HL-60 (cell line): ENCODE measurements at regions not wholly inside any gene's neighbourhood (a gene's known extent, or its start where the extent isn't known, plus 50 kb on each side); places are given as distances from the start of the nearest gene placed in this dataset.

Experiments
- DNase-seq, 2 experiments: peaks; one replicate each; pipeline ENCODE4 v3.0.0-alpha.2; 2010 to 2020; ENCODE audit warnings: low read depth in 1 of 2, low spot score in 1 of 2
- H3K27ac ChIP-seq: fragments of 250-450 bp; sonication (Bioruptor Pico); replicated peaks from 2 replicates; pipeline ENCODE4 v1.5.1; 2020; ENCODE audit warnings: mild to moderate bottlenecking, moderate library complexity
- H3K27me3 ChIP-seq: fragments of 250-450 bp; sonication (Bioruptor Pico); 2 replicates; pipeline ENCODE4 v1.5.1; 2021; ENCODE audit warnings: mild to moderate bottlenecking, moderate library complexity; ENCODE audit not compliant: insufficient read depth, poor library complexity, severe bottlenecking
- H3K4me3 ChIP-seq: replicated peaks from 2 replicates; pipeline ENCODE4 v1.5.1; 2011; ENCODE audit warnings: mild to moderate bottlenecking, control low read depth, low read length; ENCODE audit not compliant: insufficient read depth
- GABPA ChIP-seq: IDR thresholded peaks from 2 replicates; pipeline ENCODE4 v1.6.1; 2012; ENCODE audit warnings: low read depth
- POLR2AphosphoS5 ChIP-seq: IDR thresholded peaks from 2 replicates; pipeline ENCODE4 v1.6.1; 2012; ENCODE audit warnings: low read depth
- SPI1 ChIP-seq: IDR thresholded peaks from 2 replicates; pipeline ENCODE4 v1.6.1; 2012; ENCODE audit warnings: low read depth, mild to moderate bottlenecking, borderline replicate concordance
- TF ChIP-seq, protein P1 (sequence below): IDR thresholded peaks from one replicate; pipeline ENCODE4 v1.5.1; 2011; ENCODE audit warnings: low read length, control low read depth, inconsistent platforms; ENCODE audit not compliant: insufficient read depth
- TF ChIP-seq, protein P2 (sequence below): IDR thresholded peaks from 2 replicates; pipeline ENCODE4 v1.6.1; 2012; ENCODE audit warnings: low read depth; ENCODE audit not compliant: insufficient replicate concordance

DNA sequence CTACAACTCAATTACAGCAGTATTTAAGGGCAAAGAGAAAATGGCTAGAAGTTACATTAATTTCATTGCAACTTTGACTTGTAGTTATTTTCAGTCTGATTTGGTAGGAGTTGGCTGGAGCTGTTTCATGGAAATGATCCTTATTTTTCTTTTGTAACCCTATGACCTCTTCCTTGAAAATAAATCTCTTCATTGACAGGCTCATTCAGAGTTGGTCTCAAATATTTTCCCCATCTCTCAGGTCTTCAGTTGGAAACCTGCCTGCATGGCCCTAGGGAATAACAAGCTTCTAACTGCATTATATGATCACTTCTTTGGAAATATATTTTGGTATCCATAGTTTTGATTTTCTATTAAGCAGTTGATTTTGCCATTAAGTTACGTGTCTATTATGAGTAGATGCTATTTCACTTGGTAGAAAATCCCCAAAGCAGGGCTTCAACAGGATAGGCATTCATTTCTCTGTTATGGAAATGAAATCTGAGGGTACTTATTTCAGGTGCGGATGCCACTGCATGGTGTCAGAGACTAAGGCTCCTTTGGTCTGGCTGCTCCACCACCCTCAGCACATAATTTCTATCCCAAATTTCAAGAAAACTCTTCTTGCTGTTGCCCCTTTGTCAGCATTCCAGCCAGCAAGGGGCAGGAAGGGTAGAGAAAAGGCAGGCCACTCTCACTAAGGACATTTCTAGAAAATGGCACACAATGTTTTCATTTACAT, 502.5 kb downstream of the SPRY1 start:
- no peak overlapping the region for H3K4me3 ChIP-seq
- TF ChIP-seq, protein P1, sequence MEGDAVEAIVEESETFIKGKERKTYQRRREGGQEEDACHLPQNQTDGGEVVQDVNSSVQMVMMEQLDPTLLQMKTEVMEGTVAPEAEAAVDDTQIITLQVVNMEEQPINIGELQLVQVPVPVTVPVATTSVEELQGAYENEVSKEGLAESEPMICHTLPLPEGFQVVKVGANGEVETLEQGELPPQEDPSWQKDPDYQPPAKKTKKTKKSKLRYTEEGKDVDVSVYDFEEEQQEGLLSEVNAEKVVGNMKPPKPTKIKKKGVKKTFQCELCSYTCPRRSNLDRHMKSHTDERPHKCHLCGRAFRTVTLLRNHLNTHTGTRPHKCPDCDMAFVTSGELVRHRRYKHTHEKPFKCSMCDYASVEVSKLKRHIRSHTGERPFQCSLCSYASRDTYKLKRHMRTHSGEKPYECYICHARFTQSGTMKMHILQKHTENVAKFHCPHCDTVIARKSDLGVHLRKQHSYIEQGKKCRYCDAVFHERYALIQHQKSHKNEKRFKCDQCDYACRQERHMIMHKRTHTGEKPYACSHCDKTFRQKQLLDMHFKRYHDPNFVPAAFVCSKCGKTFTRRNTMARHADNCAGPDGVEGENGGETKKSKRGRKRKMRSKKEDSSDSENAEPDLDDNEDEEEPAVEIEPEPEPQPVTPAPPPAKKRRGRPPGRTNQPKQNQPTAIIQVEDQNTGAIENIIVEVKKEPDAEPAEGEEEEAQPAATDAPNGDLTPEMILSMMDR = no peak
- TF ChIP-seq SPI1 = no peak
- TF ChIP-seq, protein P2, sequence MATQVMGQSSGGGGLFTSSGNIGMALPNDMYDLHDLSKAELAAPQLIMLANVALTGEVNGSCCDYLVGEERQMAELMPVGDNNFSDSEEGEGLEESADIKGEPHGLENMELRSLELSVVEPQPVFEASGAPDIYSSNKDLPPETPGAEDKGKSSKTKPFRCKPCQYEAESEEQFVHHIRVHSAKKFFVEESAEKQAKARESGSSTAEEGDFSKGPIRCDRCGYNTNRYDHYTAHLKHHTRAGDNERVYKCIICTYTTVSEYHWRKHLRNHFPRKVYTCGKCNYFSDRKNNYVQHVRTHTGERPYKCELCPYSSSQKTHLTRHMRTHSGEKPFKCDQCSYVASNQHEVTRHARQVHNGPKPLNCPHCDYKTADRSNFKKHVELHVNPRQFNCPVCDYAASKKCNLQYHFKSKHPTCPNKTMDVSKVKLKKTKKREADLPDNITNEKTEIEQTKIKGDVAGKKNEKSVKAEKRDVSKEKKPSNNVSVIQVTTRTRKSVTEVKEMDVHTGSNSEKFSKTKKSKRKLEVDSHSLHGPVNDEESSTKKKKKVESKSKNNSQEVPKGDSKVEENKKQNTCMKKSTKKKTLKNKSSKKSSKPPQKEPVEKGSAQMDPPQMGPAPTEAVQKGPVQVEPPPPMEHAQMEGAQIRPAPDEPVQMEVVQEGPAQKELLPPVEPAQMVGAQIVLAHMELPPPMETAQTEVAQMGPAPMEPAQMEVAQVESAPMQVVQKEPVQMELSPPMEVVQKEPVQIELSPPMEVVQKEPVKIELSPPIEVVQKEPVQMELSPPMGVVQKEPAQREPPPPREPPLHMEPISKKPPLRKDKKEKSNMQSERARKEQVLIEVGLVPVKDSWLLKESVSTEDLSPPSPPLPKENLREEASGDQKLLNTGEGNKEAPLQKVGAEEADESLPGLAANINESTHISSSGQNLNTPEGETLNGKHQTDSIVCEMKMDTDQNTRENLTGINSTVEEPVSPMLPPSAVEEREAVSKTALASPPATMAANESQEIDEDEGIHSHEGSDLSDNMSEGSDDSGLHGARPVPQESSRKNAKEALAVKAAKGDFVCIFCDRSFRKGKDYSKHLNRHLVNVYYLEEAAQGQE = no peak
- TF ChIP-seq GABPA = no peak
- TF ChIP-seq POLR2AphosphoS5 = no peak

DNA sequence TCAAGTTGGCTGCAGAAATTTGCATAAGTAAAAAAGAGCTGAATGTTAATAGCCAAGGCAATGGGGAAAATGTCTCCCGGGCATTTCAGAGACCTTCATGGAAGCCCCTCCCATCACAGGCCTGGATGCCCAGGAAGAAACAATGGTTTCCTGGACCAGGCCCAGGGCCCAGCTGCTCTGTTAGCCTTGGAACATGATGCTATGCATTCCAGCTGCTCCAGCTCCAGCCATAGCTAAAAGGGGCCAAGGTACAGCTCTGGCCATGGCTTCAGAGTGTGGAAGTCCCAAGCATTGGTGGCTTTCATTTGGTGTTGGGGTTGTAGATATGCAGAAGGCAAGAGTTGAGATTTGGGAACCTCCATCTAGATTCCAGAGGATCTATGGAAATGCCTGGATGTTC, 508.3 kb downstream of the SPRY1 start:
- TF ChIP-seq POLR2AphosphoS5 (no peak), GABPA (no peak), SPI1 (no peak)
- TF ChIP-seq, protein P2 = no peak
- TF ChIP-seq, protein P1 = no peak
- H3K4me3 ChIP-seq = no peak overlapping the region
- H3K27ac ChIP-seq = no peak overlapping the region
- no peaks in the 10 kb centered on the region for H3K27me3 ChIP-seq
- DNase-seq = no peak

More for the DNA sequence above, 502.5 kb downstream of the SPRY1 start:
- no peak for DNase-seq
- Histone ChIP-seq H3K27me3 (no peaks in the 10 kb centered on the region), H3K27ac (no peak overlapping the region)

DNA sequence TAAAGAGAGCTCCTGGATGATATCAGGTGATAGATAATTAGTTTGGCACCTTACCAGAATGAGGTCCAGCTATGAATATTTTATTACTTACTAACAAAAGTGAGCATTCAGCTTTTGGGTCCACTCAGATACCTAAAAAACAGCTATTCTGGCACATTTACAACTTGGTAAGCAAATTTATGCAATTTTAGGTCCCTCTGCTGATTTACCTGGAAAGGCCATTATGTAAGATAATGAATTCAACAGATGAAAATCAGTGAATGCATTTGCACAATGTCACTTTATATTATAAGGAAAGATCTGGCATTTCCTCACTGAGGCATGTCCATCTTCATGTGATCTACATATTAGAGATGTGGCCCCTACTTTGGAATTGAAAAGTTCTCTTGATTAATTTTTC, 517.0 kb downstream of the SPRY1 start:
- Histone ChIP-seq H3K4me3 (no peak overlapping the region), H3K27me3 (no peaks in the 10 kb centered on the region), H3K27ac (no peak overlapping the region)
- TF ChIP-seq, protein P1 = no peak
- TF ChIP-seq GABPA (no peak), POLR2AphosphoS5 (no peak), SPI1 (no peak)
- TF ChIP-seq, protein P2 = no peak
- no peak for DNase-seq
